Stomach (tissue), 8 donors: ENCODE measurements at regions not wholly inside any gene's neighbourhood (a gene's known extent, or its start where the extent isn't known, plus 50 kb on each side); places are given as distances from the start of the nearest gene placed in this dataset.

Source experiments
- DNase-seq, 2 donors: peaks; one replicate each; pipeline versions ENCODE4 v3.0.0 to v3.0.0-alpha.2; 2013 to 2019
- H3K27ac ChIP-seq, 5 donors: fragments of 200-600 bp in 4 of 5; sonication (generic) in 4 of 5; one replicate each; pipeline ENCODE4 v1.5.1; 2013 to 2019; ENCODE audit warnings: mild to moderate bottlenecking in 1 of 5, moderate library complexity in 1 of 5
- H3K27me3 ChIP-seq, 3 donors: fragments of 200-600 bp; sonication (generic); one replicate each; pipeline ENCODE4 v1.5.1; 2017 to 2019; ENCODE audit warnings: mixed run types in 1 of 3
- H3K36me3 ChIP-seq, 4 donors: fragments of 200-600 bp; sonication (generic); 1 replicate in 3 of 4; 2 replicates in 1 of 4; pipeline ENCODE4 v1.5.1; 2016 to 2019
- H3K4me1 ChIP-seq, 4 donors: fragments of 200-600 bp; sonication (generic); one replicate each; pipeline ENCODE4 v1.5.1; 2016 to 2019
- H3K4me3 ChIP-seq, 4 donors: fragments of 200-600 bp; sonication (generic) in 3 of 4; one replicate each; pipeline ENCODE4 v1.5.1; 2016 to 2019; ENCODE audit warnings: mild to moderate bottlenecking in 1 of 4
- H3K9me3 ChIP-seq, 4 donors: fragments of 200-600 bp; sonication (generic); one replicate each; pipeline ENCODE4 v1.5.1; 2016 to 2019
- CTCF ChIP-seq, 7 experiments: fragments of 450-650 bp in 4 of 7; fragments of 200-600 bp in 3 of 7; sonication (generic) in 3 of 7; IDR thresholded peaks; one replicate each; pipeline ENCODE4 v1.5.1; 2016 to 2019; ENCODE audit warnings: antibody characterized with exemption in 7 of 7, control low read depth in 2 of 7, mild to moderate bottlenecking in 1 of 7
- EP300 ChIP-seq: sonication (generic); formaldehyde crosslinking; IDR thresholded peaks from one replicate; pipeline ENCODE4 v1.6.1; 2017; ENCODE audit warnings: antibody characterized with exemption
- POLR2A ChIP-seq, 4 donors: fragments of 450-650 bp; IDR thresholded peaks; one replicate each; pipeline ENCODE4 v1.6.1; 2016; ENCODE audit warnings: antibody characterized with exemption in 4 of 4, control low read depth in 2 of 4, mild to moderate bottlenecking in 1 of 4, moderate library complexity in 1 of 4
- POLR2AphosphoS5 ChIP-seq, 3 donors: sonication (generic); formaldehyde crosslinking; IDR thresholded peaks; one replicate each; pipeline ENCODE4 v1.6.1; 2016; ENCODE audit warnings: antibody characterized with exemption in 3 of 3
- WGBS, 5 donors: extraction: QIAGEN DNeasy Blood & Tissue Kit in 3 of 5; methylation state at CpG; one replicate each; pipeline versions ENCODE4 v1.1.5 to v1.1.7; 2013 to 2018; 5-methylcytosine and 5-hydroxymethylcytosine counted together
- intact Hi-C: fragments of 100-400 bp; cut with DNase I; formaldehyde crosslinking; loops from one replicate; pipeline ENCODE4 v1.15.1; 2023; ENCODE audit warnings: low total_unique reads
- donor health status: healthy with polysubstance abuse.
- donor health status: Bipolar disorder and iron deficiency.
- donor health status: healthy.

GRCh38 chr12:131486451-131487230, 224.2 kb upstream of the SFSWAP start:
- 45 to 65% (median 51%) methylated on average over 5 of the region's 5 CpGs for WGBS, 5 donors

GRCh38 chr12:131487388-131488124, 223.3 kb upstream of the SFSWAP start:
- H3K4me1 ChIP-seq: no peaks in the 10 kb centered on the region

More at GRCh38 chr12:131486451-131487230, 224.2 kb upstream of the SFSWAP start:
- Histone ChIP-seq H3K27ac (no peak overlapping the region), H3K4me3 (no peak overlapping the region), H3K36me3 (no peaks in the 10 kb centered on the region), H3K4me1 (no peaks in the 10 kb centered on the region), H3K27me3 (peaks cover 0 to 15% (median 0%) of the 10 kb centered on the region in 3 donors), H3K9me3 (no peaks in the 10 kb centered on the region)
- intact Hi-C loops: no loop called here
- no peak for TF ChIP-seq CTCF (IDR thresholded peaks at IDR 0.05)
- TF ChIP-seq POLR2A (IDR thresholded peaks at IDR 0.05): no peak
- no peak for TF ChIP-seq EP300
- no peak for TF ChIP-seq POLR2AphosphoS5 (IDR thresholded peaks at IDR 0.05)
- DNase-seq: no peak

GRCh38 chr12:131489718-131490117, 221.2 kb upstream of the SFSWAP start:
- Histone ChIP-seq H3K36me3 (no peaks in the 10 kb centered on the region), H3K9me3 (no peaks in the 10 kb centered on the region), H3K4me1 (no peaks in the 10 kb centered on the region), H3K27ac (no peak overlapping the region), H3K4me3 (no peak overlapping the region), H3K27me3 (peaks cover 0 to 16% (median 0%) of the 10 kb centered on the region in 3 donors)
- DNase-seq: no peak
- WGBS, 5 donors: 82 to 90% (median 88%) methylated on average over 3 of the region's 3 CpGs
- intact Hi-C loops: no loop called here
- no peak for TF ChIP-seq POLR2A (IDR thresholded peaks at IDR 0.05)
- no peak for TF ChIP-seq EP300
- no peak for TF ChIP-seq POLR2AphosphoS5 (IDR thresholded peaks at IDR 0.05)
- no peak for TF ChIP-seq CTCF (IDR thresholded peaks at IDR 0.05)

More at GRCh38 chr12:131487388-131488124, 223.3 kb upstream of the SFSWAP start:
- TF ChIP-seq CTCF (IDR thresholded peaks at IDR 0.05) (no peak), POLR2AphosphoS5 (IDR thresholded peaks at IDR 0.05) (no peak), POLR2A (IDR thresholded peaks at IDR 0.05) (no peak)
- H3K4me3 ChIP-seq: no peak overlapping the region
- no peaks in the 10 kb centered on the region for H3K36me3 ChIP-seq
- peak in 1 of 2 donors; percentile 45 for DNase-seq
- intact Hi-C loops: no loop called here
- no peak overlapping the region for H3K27ac ChIP-seq
- H3K27me3 ChIP-seq: peaks cover 0 to 14% (median 0%) of the 10 kb centered on the region in 3 donors
- no peaks in the 10 kb centered on the region for H3K9me3 ChIP-seq
- WGBS, 5 donors: 39 to 57% (median 51%) methylated on average over 9 of the region's 9 CpGs

- Histone ChIP-seq H3K36me3 (no peaks in the 10 kb centered on the region), H3K27ac (no peak overlapping the region), H3K4me1 (no peaks in the 10 kb centered on the region), H3K4me3 (no peak overlapping the region), H3K27me3 (peaks cover 0 to 17% (median 0%) of the 10 kb centered on the region in 3 donors), H3K9me3 (no peaks in the 10 kb centered on the region)
- WGBS, 5 donors: 83 to 100% (median 96%) methylated on average over 1 of the region's 1 CpG
- TF ChIP-seq CTCF (IDR thresholded peaks at IDR 0.05): no peak
- TF ChIP-seq POLR2A (IDR thresholded peaks at IDR 0.05): no peak
- no peak for TF ChIP-seq EP300
- no peak for TF ChIP-seq POLR2AphosphoS5 (IDR thresholded peaks at IDR 0.05)
- DNase-seq: no peak
- intact Hi-C loops: no loop called here
These were observed 219.7 kb upstream of the SFSWAP start for GRCh38 chr12:131491155-131491554.
